ENCODE measurements at regions not wholly inside any gene's neighbourhood (a gene's known extent, or its start where the extent isn't known, plus 50 kb on each side); places are given as distances from the start of the nearest gene placed in this dataset.

- TF ChIP-seq CTCF (IDR thresholded peaks at IDR 0.05; ENCODE audit: low read depth, low read length, poor library complexity, severe bottlenecking) (no peak), EZH2phosphoT487 (IDR thresholded peaks at IDR 0.05; ENCODE audit: borderline replicate concordance, low read length) (no peak)
Observed at GRCh38 chr5:2489306-2489705, 262.2 kb downstream of the IRX2 start.

Measured in DOHH2 (cell line).